H1 (cell line): ENCODE measurements at regions not wholly inside any gene's neighbourhood (a gene's known extent, or its start where the extent isn't known, plus 50 kb on each side); places are given as distances from the start of the nearest gene placed in this dataset.

ENCODE experiments used
- CTCF ChIA-PET: fragments of 300-600 bp; sonication (Branson Sonifier 250); formaldehyde crosslinking; loops from one replicate; lab custom pipeline; 2021; ENCODE audit not compliant: partially characterized antibody; lab: Charles Lee
- POLR2A ChIA-PET: fragments of 300-600 bp; sonication (Branson Sonifier 250); formaldehyde crosslinking; loops from one replicate; lab custom pipeline; 2021; ENCODE audit warnings: inconsistent platforms; ENCODE audit not compliant: partially characterized antibody; lab: Charles Lee
- DNase-seq, 2 experiments: peaks; one replicate each; pipeline versions ENCODE4 v3.0.0 to v3.0.0-alpha.2; 2010 to 2022; ENCODE audit warnings: low spot score in 2 of 2, low read depth in 1 of 2, mixed read lengths in 1 of 2
- FAIRE-seq: peaks from 2 replicates; lab custom pipeline; 2011; peaks lifted over from hg19 to GRCh38; lab: Jason Lieb, UNC
- H2AFZ ChIP-seq: 2 replicates; pipeline ENCODE4 v1.8.1; 2012; ENCODE audit warnings: low read length, inconsistent platforms
- H2AK5ac ChIP-seq: 2 replicates; pipeline ENCODE4 v1.6.1; 2013; ENCODE audit warnings: low read depth, low read length
- H2BK120ac ChIP-seq: replicated peaks from 2 replicates; pipeline ENCODE3; 2013; ENCODE audit warnings: low read depth, low read length, inconsistent platforms
- H2BK12ac ChIP-seq: 2 replicates; pipeline ENCODE4 v1.6.1; 2013; ENCODE audit warnings: low read depth, low read length
- H2BK15ac ChIP-seq: 2 replicates; pipeline ENCODE4 v1.6.1; 2013; ENCODE audit warnings: low read length
- H2BK20ac ChIP-seq: 2 replicates; pipeline ENCODE4 v1.6.1; 2013; ENCODE audit warnings: low read length
- H2BK5ac ChIP-seq: 2 replicates; pipeline ENCODE4 v1.6.1; 2013; ENCODE audit warnings: low read depth, low read length
- H3K14ac ChIP-seq: 2 replicates; pipeline ENCODE4 v1.6.1; 2013; ENCODE audit warnings: inconsistent platforms; ENCODE audit not compliant: insufficient read length
- H3K18ac ChIP-seq: 2 replicates; pipeline ENCODE4 v1.6.1; 2013; ENCODE audit warnings: low read length; ENCODE audit errors: extremely low read depth
- H3K23ac ChIP-seq: 2 replicates; pipeline ENCODE4 v1.6.1; 2013; ENCODE audit warnings: inconsistent platforms; ENCODE audit not compliant: insufficient read length
- H3K23me2 ChIP-seq: 2 replicates; pipeline ENCODE4 v1.6.1; 2013; ENCODE audit warnings: low read depth, low read length
- H3K27ac ChIP-seq: 2 replicates; pipeline ENCODE4 v1.6.1; 2011; ENCODE audit warnings: low read depth, low read length, inconsistent platforms
- H3K27me3 ChIP-seq, 4 experiments: replicated peaks in 1 of 4; 1 replicate in 1 of 4; 2 replicates in 3 of 4; pipeline versions ENCODE4 v1.6.1 to v1.8.1; 2011 to 2013; ENCODE audit warnings: low read length in 3 of 4, mild to moderate bottlenecking in 3 of 4, inconsistent platforms in 2 of 4, mixed read lengths in 2 of 4, moderate library complexity in 1 of 4; ENCODE audit not compliant: control insufficient read depth in 3 of 4, insufficient read depth in 3 of 4; ENCODE audit errors: extremely low read depth in 1 of 4
- H3K36me3 ChIP-seq, 4 experiments: 2 replicates each; pipeline versions ENCODE4 v1.6.1 to v1.8.1; 2011 to 2013; ENCODE audit warnings: mild to moderate bottlenecking in 4 of 4, low read length in 3 of 4, moderate library complexity in 2 of 4, control low read depth in 1 of 4, inconsistent platforms in 1 of 4; ENCODE audit not compliant: insufficient read depth in 4 of 4, control insufficient read depth in 2 of 4
- H3K4ac ChIP-seq: replicated peaks from 2 replicates; pipeline ENCODE3; 2013; ENCODE audit warnings: low read length, low read depth, mixed read lengths, inconsistent platforms; ENCODE audit not compliant: insufficient read length
- H3K4me1 ChIP-seq, 4 experiments: replicated peaks in 1 of 4; 1 replicate in 1 of 4; 2 replicates in 3 of 4; pipeline versions ENCODE4 v1.6.1 to v1.8.1; 2011 to 2013; ENCODE audit warnings: low read length in 3 of 4, inconsistent platforms in 2 of 4, mixed read lengths in 1 of 4; ENCODE audit not compliant: insufficient read depth in 4 of 4, control insufficient read depth in 3 of 4
- H3K4me2 ChIP-seq, 2 experiments: 2 replicates each; pipeline versions ENCODE4 v1.6.1 to v1.8.1; 2011 to 2013; ENCODE audit warnings: low read depth in 2 of 2, low read length in 2 of 2, control low read depth in 1 of 2, inconsistent platforms in 1 of 2, mild to moderate bottlenecking in 1 of 2; ENCODE audit not compliant: insufficient read depth in 1 of 2
- H3K4me3 ChIP-seq, 4 experiments: fragments of 200-600, 300-600 bp in 1 of 4; sonication (generic), shearing (Covaris generic), sonication (Bioruptor Twin) in 1 of 4; 2 replicates each; pipeline versions ENCODE4 v1.5.1 to v1.8.1; 2011 to 2016; ENCODE audit warnings: low read length in 4 of 4, low read depth in 3 of 4, control low read depth in 2 of 4, inconsistent platforms in 2 of 4, mild to moderate bottlenecking in 2 of 4, mixed read lengths in 1 of 4, moderate library complexity in 1 of 4; ENCODE audit not compliant: insufficient read depth in 2 of 4; ENCODE audit errors: extremely low read depth in 1 of 4
- H3K56ac ChIP-seq: replicated peaks from 2 replicates; pipeline ENCODE3; 2013; ENCODE audit warnings: low read depth, mild to moderate bottlenecking, mixed read lengths, low read length, inconsistent platforms; ENCODE audit not compliant: insufficient read length
- H3K79me1 ChIP-seq: 2 replicates; pipeline ENCODE4 v1.6.1; 2013; ENCODE audit warnings: low read depth, low read length, control low read depth
- H3K79me2 ChIP-seq, 2 experiments: 2 replicates each; pipeline versions ENCODE4 v1.6.1 to v1.8.1; 2012 to 2013; ENCODE audit warnings: low read length in 2 of 2, mild to moderate bottlenecking in 2 of 2, inconsistent platforms in 1 of 2; ENCODE audit not compliant: insufficient read depth in 2 of 2, control insufficient read depth in 1 of 2
- H3K9ac ChIP-seq, 4 experiments: replicated peaks in 1 of 4; 1 replicate in 1 of 4; 2 replicates in 3 of 4; pipeline versions ENCODE4 v1.6.1 to v1.8.1; 2011 to 2013; ENCODE audit warnings: low read depth in 3 of 4, low read length in 3 of 4, control low read depth in 2 of 4, mild to moderate bottlenecking in 2 of 4, moderate library complexity in 2 of 4, inconsistent platforms in 1 of 4; ENCODE audit errors: extremely low read depth in 1 of 4
- H3K9me3 ChIP-seq, 2 experiments: 2 replicates each; pipeline versions ENCODE4 v1.6.1 to v1.8.1; 2012 to 2013; ENCODE audit warnings: mild to moderate bottlenecking in 2 of 2, moderate library complexity in 2 of 2, control low read depth in 1 of 2, inconsistent platforms in 1 of 2, low read depth in 1 of 2, low read length in 1 of 2, mixed read lengths in 1 of 2; ENCODE audit not compliant: insufficient read depth in 2 of 2
- H4K20me1 ChIP-seq, 2 experiments: replicated peaks in 1 of 2; 2 replicates each; pipeline versions ENCODE3 to v1.8.1; 2011 to 2013; ENCODE audit warnings: inconsistent platforms in 2 of 2, low read length in 2 of 2, mild to moderate bottlenecking in 1 of 2; ENCODE audit not compliant: insufficient read depth in 2 of 2, control insufficient read depth in 1 of 2
- H4K5ac ChIP-seq: 2 replicates; pipeline ENCODE4 v1.6.1; 2013; ENCODE audit warnings: low read length, low read depth, mixed read lengths, inconsistent platforms; ENCODE audit not compliant: insufficient read length
- H4K8ac ChIP-seq: 2 replicates; pipeline ENCODE4 v1.8.0; 2013; ENCODE audit warnings: mild to moderate bottlenecking, moderate library complexity, low read length, inconsistent platforms; ENCODE audit not compliant: insufficient read depth; ENCODE audit errors: extremely low read depth
- H4K91ac ChIP-seq: replicated peaks from 2 replicates; pipeline ENCODE3; 2013; ENCODE audit warnings: low read length, mixed read lengths, inconsistent platforms; ENCODE audit not compliant: insufficient read length
- BCL11A ChIP-seq, 2 experiments: IDR thresholded peaks; one replicate each; pipeline ENCODE4 v1.6.1; 2011; ENCODE audit warnings: low read depth in 2 of 2, low read length in 2 of 2, mild to moderate bottlenecking in 2 of 2
- BRCA1 ChIP-seq: IDR thresholded peaks from 2 replicates; pipeline ENCODE4 v1.6.1; 2012; ENCODE audit warnings: low read depth, low read length, improper control_type of control experiment
- RAD21 ChIP-seq, 2 experiments: IDR thresholded peaks in 1 of 2; conservative IDR thresholded peaks in 1 of 2; 2 replicates each; pipeline ENCODE4 v1.6.1; 2011; ENCODE audit warnings: low read depth in 2 of 2, low read length in 2 of 2, improper control_type of control experiment in 1 of 2, inconsistent platforms in 1 of 2, mild to moderate bottlenecking in 1 of 2, moderate library complexity in 1 of 2
- SIN3A ChIP-seq, 2 experiments: IDR thresholded peaks in 1 of 2; conservative IDR thresholded peaks in 1 of 2; 2 replicates each; pipeline ENCODE4 v1.6.1; 2011 to 2012; ENCODE audit warnings: low read length in 2 of 2, improper control_type of control experiment in 1 of 2, low read depth in 1 of 2, mild to moderate bottlenecking in 1 of 2
- WGBS, 2 experiments: shearing (Covaris generic) in 1 of 2; methylation state at CpG; one replicate each; pipeline versions ENCODE4 v1.1.6 to v1.1.7; 2013 to 2015; ENCODE audit warnings: low lambda C conversion rate in 2 of 2, mixed read lengths in 2 of 2, inconsistent platforms in 1 of 2, low coverage in 1 of 2, missing lambda C conversion rate in 1 of 2; ENCODE audit not compliant: insufficient replicate concordance in 2 of 2, insufficient coverage in 1 of 2, insufficient read length in 1 of 2; ENCODE audit errors: extremely low coverage in 1 of 2, missing lambda C conversion rate in 1 of 2; 5-methylcytosine and 5-hydroxymethylcytosine counted together

DNA sequence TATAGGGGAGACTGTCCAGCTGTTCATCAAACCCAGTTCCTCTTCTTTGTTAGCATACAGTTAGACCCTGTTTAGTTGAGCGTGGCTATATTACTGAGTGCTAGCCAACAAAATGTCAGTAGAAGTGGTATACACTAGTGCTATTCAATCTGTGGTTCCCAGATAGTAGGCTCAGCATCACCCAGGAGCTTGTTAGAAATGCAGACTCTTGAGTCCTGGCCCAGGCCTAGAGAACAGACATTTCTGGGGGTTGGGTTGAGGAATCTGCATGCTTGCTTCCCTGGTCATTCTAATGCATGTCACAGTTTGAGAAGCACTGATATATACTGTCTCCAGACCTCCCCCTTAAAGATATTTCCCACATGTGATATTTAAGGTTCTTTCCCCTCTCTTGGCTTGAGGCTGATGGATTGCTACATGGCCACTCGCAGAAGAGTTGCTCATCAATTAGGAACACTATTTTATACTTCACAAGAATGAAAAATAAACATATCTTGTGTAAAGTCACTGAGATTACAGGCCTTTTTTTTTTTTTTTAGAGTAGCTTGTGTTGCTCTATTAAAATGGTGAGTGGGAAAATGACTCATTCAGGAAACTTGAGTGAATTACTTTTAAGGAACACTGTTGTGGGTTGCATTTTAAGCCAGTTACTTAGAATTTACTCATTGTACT, 289.0 kb downstream of the STIM2 start:
- Histone ChIP-seq H3K79me2 (no peaks in the 10 kb centered on the region), H3K27ac (no peak overlapping the region), H2AK5ac (no peak overlapping the region), H3K9me3 (peaks cover 0 to 2% of the 10 kb centered on the region in 2 experiments; a peak in 2 of 4 replicates), H4K91ac (no peak overlapping the region), H3K4me1 (no peaks in the 10 kb centered on the region), H3K36me3 (no peaks in the 10 kb centered on the region), H2BK12ac (no peak overlapping the region), H4K5ac (no peak overlapping the region), H3K4me2 (no peak overlapping the region), H3K4me3 (no peak overlapping the region), H2BK20ac (no peak overlapping the region), H2BK15ac (no peak overlapping the region), H3K18ac (no peak overlapping the region), H2BK5ac (no peak overlapping the region), H3K23me2 (no peaks in the 10 kb centered on the region), H3K9ac (no peak overlapping the region), H4K8ac (no peak overlapping the region), H3K27me3 (no peaks in the 10 kb centered on the region), H3K14ac (no peak overlapping the region), H3K56ac (no peak overlapping the region), H3K4ac (no peak overlapping the region), H2AFZ (no peak overlapping the region), H3K79me1 (no peaks in the 10 kb centered on the region), H2BK120ac (no peak overlapping the region), H4K20me1 (no peaks in the 10 kb centered on the region), H3K23ac (no peak overlapping the region)
- no peak for TF ChIP-seq BRCA1
- TF ChIP-seq SIN3A (conservative IDR thresholded peaks at IDR 0.05 in 1 of 2, IDR thresholded peaks at IDR 0.05 in 1 of 2; ENCODE audit: low read depth in 1 of 2, low read length in 2 of 2): no peak
- no peak for TF ChIP-seq RAD21 (IDR thresholded peaks at IDR 0.05 in 1 of 2, conservative IDR thresholded peaks at IDR 0.05 in 1 of 2; ENCODE audit: low read depth in 2 of 2, low read length in 2 of 2)
- TF ChIP-seq BCL11A (IDR thresholded peaks at IDR 0.05; ENCODE audit: low read depth in 2 of 2, low read length in 2 of 2): no peak
- FAIRE-seq (no peak), DNase-seq (no peak)
- POLR2A ChIA-PET: no interaction called here
- CTCF ChIA-PET: interaction anchor here (1.2 kb wide), 1 partner anchor 12 kb away, joined by 3 read pairs; no protein-coding TSS in a partner anchor
- 92% methylated on average over 2 of the region's 2 CpGs; no CpG with 5 or more reads in 1 of the 2 experiments for whole genome bisulfite sequencing, 2 experiments
